Activated CD4-positive, alpha-beta T cell treated with anti-CD3 and anti-CD28 coated beads for 36 hours (primary cell): ENCODE measurements at regions not wholly inside any gene's neighbourhood (a gene's known extent, or its start where the extent isn't known, plus 50 kb on each side); places are given as distances from the start of the nearest gene placed in this dataset.

Source experiments
- ATAC-seq: fragments of 200-7000 bp; cut with Tn5 transposase; one replicate; pipeline ENCODE4 v1.10.0; 2021; ENCODE audit warnings: mild to moderate bottlenecking, moderate library complexity
- CTCF ChIA-PET: fragments of 350-600 bp; sonication (Branson Sonifier 250); formaldehyde crosslinking; loops from one replicate; lab custom pipeline; 2021; ENCODE audit warnings: antibody characterized with exemption; lab: Charles Lee
- POLR2A ChIA-PET: fragments of 350-600 bp; sonication (Branson Sonifier 250); formaldehyde crosslinking; loops from one replicate; lab custom pipeline; 2021; ENCODE audit warnings: antibody characterized with exemption, inconsistent platforms; lab: Charles Lee
- DNase-seq: peaks from one replicate; pipeline ENCODE4 v3.0.0-alpha.2; 2020
- H3K27ac Mint-ChIP-seq: one replicate; pipeline ENCODE4 v1.8.0; 2021; ENCODE audit warnings: mixed read lengths
- H3K27me3 Mint-ChIP-seq: one replicate; pipeline ENCODE4 v1.8.0; 2021; ENCODE audit warnings: mixed read lengths
- H3K36me3 Mint-ChIP-seq: one replicate; pipeline ENCODE4 v1.8.0; 2021; ENCODE audit warnings: low read depth, mixed read lengths
- H3K4me1 Mint-ChIP-seq: one replicate; pipeline ENCODE4 v1.8.0; 2021; ENCODE audit warnings: mixed read lengths
- H3K4me3 Mint-ChIP-seq: one replicate; pipeline ENCODE4 v1.8.0; 2021; ENCODE audit warnings: mild to moderate bottlenecking, moderate library complexity, mixed read lengths
- H3K9me3 Mint-ChIP-seq: one replicate; pipeline ENCODE4 v1.8.0; 2021; ENCODE audit warnings: low read depth, mixed read lengths
- intact Hi-C, 2 experiments: fragments of 100-400 bp; cut with DNase I in 1 of 2; cut with micrococcal nuclease in 1 of 2; formaldehyde crosslinking; loops; one replicate each; pipeline versions ENCODE4 v1.14.2 to v1.15.1; 2022 to 2024; cut with DNase I, micrococcal nuclease

DNA sequence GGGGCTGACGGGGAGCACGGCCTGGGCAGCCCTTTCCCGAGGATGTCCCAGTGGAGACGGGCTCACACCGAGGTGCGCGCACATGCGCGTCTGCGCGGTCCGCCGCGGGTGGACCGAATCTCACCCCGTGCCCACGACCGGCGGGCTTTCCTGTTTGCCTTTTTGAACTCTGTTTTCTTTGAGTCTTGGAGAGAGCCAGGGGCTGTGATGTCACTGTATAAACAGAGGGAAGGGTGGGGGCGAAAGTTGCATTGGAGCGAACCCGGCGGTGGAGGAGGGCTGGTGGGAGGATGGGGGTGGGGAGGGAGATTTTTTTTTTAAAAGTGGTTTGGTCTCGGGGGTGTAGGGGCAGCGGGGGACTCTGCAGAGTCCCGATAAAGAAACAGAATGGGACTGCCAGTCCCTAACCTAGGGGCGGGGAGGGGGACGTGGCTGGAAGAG is 141.2 kb upstream of the CTAGE1 start:
- intact Hi-C loops, result loop anchor here in 1 of 2 experiments (5.0 kb wide), 1 partner anchor 392 kb away; the partner anchor contains the start of gene GATA6
- H3K4me3 Mint-ChIP-seq, result no peak overlapping the region

DNA sequence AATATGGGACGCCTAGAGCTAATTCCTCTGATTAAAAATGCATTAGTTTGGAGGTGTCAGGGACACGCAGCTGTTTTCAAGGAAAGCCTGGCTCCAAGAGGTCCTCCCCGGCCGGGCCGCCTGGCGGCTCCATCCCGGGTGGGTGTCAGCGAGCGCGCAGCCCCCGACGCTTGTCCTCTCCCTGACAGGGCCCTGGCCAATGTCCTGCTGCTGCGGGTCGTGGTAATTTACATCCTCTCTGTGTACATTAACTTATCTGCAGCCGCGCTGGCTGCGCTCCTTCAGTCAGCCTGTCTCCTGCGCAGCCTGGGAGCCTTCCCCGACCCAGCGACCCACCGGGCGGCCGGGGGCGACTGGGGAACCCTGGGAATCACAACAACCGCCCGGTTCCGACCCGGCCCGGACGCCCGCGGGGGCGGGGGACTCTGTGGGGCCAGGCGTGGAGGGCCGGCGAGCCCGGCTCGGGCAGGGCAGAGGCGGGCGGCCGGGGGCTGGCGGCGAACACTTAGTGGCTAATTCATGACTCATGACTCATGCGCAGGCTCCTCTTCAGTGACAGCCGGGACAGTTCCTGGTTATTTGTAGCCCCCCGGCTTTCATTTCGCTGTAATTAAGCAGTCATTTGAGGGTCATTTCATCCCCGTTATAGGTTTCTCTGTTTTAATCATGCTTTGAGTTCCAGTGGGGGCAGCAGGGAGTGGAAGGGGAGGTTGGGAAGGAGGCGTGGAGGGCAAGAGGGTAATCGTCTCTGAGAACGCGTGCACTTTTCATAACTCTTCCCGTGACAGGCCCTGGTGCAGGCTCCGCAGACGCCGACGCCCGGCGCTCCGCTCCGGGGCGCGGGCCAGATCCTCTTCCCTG is 141.9 kb upstream of the CTAGE1 start:
- no peak overlapping the region for H3K4me3 Mint-ChIP-seq
- ATAC-seq (no peak), DNase-seq (peak; percentile 10)
- intact Hi-C loops, result loop anchor here (2.0 to 10.0 kb wide), 5 partner anchors 391 to 647 kb away; partner anchors contain the start of gene GATA6 (in 2 of the 2)
- no peaks in the 10 kb centered on the region for H3K9me3 Mint-ChIP-seq
- POLR2A ChIA-PET, result no interaction called here
- H3K4me1 Mint-ChIP-seq, result peaks cover 5% of the 10 kb centered on the region
- CTCF ChIA-PET, result no interaction called here
- H3K27me3 Mint-ChIP-seq, result peaks cover 38% of the 10 kb centered on the region
- H3K36me3 Mint-ChIP-seq, result no peaks in the 10 kb centered on the region
- no peak overlapping the region for H3K27ac Mint-ChIP-seq

More for the DNA sequence above, 141.2 kb upstream of the CTAGE1 start:
- DNase-seq (no peak), ATAC-seq (no peak)
- Mint-ChIP-seq H3K27ac (no peak overlapping the region), H3K27me3 (peaks cover 38% of the 10 kb centered on the region), H3K36me3 (no peaks in the 10 kb centered on the region), H3K9me3 (no peaks in the 10 kb centered on the region), H3K4me1 (peaks cover 5% of the 10 kb centered on the region)
- POLR2A ChIA-PET, result no interaction called here
- CTCF ChIA-PET, result no interaction called here

DNA sequence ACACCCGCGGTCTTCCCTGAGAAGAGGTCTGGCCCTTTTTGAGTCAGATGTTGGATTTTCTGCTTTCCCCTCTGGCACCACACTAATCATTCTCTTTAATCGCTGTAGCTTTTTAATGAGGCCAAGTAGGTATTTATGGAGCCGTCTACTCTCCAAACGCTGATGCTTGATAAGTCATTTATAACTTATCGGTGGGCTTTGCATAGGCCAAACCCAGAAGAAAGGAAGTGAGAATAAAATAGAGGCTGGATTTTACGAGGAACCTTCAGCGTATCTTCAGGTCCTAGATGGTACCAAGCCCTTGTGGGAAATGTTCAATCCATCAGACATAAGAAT is 142.5 kb upstream of the CTAGE1 start:
- Mint-ChIP-seq H3K36me3 (no peaks in the 10 kb centered on the region), H3K9me3 (no peaks in the 10 kb centered on the region), H3K27me3 (peaks cover 40% of the 10 kb centered on the region), H3K4me3 (no peak overlapping the region), H3K27ac (no peak overlapping the region), H3K4me1 (peaks cover 5% of the 10 kb centered on the region)
- ATAC-seq (no peak), DNase-seq (no peak)
- intact Hi-C loops, result loop anchor here in 1 of 2 experiments (2.0 to 10.0 kb wide), 4 partner anchors 391 to 648 kb away; partner anchors contain the start of gene GATA6
- ChIA-PET POLR2A (no interaction called here), CTCF (no interaction called here)

DNA sequence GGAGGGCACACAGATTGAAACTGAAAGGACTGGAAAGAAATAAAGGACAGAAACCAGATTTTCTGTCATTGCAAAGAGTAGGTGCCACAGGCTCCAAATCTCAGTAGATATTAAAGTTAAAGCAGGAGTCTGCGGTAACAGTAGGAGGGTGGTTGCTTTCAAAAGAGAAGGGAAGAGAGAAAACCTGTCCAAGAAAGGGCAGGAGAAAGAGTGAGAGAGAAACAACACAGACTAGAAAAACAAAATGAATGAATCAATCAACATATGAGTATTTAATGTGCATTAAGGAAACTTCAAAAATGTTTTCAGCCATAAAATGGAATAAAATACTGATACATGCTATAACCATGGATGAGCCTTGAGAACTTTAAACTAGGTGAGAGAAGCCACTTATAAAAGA is 143.1 kb upstream of the CTAGE1 start:
- ATAC-seq (no peak), DNase-seq (no peak)
- no peaks in the 10 kb centered on the region for H3K9me3 Mint-ChIP-seq
- ChIA-PET POLR2A (no interaction called here), CTCF (no interaction called here)
- H3K27ac Mint-ChIP-seq, result no peak overlapping the region
- H3K4me1 Mint-ChIP-seq, result peaks cover 5% of the 10 kb centered on the region
- H3K4me3 Mint-ChIP-seq, result no peak overlapping the region
- intact Hi-C loops, result loop anchor here in 1 of 2 experiments (2.0 to 10.0 kb wide), 4 partner anchors 392 to 648 kb away; partner anchors contain the start of gene GATA6
- H3K36me3 Mint-ChIP-seq, result no peaks in the 10 kb centered on the region
- peaks cover 43% of the 10 kb centered on the region for H3K27me3 Mint-ChIP-seq

DNA sequence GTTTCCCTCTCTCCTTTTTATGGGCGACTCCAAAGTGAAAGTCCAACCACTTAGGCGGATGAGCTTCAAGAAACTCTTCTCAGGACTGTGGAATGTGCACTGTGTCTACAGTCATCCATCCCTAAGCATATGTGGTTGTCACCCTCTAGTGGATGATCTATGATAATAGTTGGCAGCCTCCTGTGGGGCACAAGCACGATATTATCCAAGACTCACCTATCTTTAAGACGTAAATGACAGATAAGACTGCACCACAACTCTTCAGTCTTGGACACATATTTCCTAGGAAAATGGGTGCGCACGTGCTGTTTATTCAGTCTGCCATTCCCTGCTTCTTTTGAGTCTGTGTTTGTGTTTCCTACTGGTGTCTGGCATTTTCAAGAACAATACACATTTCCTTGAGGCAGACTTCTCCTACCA is 145.5 kb upstream of the CTAGE1 start:
- Mint-ChIP-seq H3K4me3 (no peak overlapping the region), H3K9me3 (no peaks in the 10 kb centered on the region), H3K4me1 (peaks cover 5% of the 10 kb centered on the region), H3K27me3 (peaks cover 29% of the 10 kb centered on the region), H3K27ac (no peak overlapping the region), H3K36me3 (no peaks in the 10 kb centered on the region)
- peak; percentile 55 for ATAC-seq
- CTCF ChIA-PET, result no interaction called here
- POLR2A ChIA-PET, result no interaction called here
- peak; percentile 9 for DNase-seq
- intact Hi-C loops, result loop anchor here in 1 of 2 experiments (1.0 to 10.0 kb wide), 4 partner anchors 448 to 666 kb away; no protein-coding TSS in a partner anchor

DNA sequence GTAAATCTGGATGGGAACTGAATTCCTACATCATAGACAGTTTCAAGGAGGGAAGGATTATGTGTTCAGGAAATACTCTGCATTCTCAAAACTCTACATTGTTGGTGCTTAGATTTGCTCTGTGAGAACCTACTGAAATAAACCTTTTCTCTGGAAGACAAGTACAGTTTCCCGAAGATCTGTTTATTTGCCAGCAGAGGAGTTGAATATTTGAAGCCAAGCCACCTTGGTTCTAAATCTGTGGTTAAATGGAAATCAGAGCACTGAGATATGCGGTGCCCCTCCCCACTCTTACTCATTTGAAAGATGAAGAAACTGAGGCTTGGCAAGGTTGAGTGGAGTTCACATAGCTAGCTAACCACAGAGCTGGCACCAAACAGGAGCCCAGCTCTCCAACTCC is 146.3 kb upstream of the CTAGE1 start:
- H3K36me3 Mint-ChIP-seq, result no peaks in the 10 kb centered on the region
- DNase-seq (no peak), ATAC-seq (no peak)
- H3K27ac Mint-ChIP-seq, result no peak overlapping the region
- intact Hi-C loops, result loop anchor here in 1 of 2 experiments (5.0 to 10.0 kb wide), 3 partner anchors 449 to 652 kb away; no protein-coding TSS in a partner anchor
- H3K9me3 Mint-ChIP-seq, result no peaks in the 10 kb centered on the region
- CTCF ChIA-PET, result no interaction called here
- peaks cover 5% of the 10 kb centered on the region for H3K4me1 Mint-ChIP-seq
- POLR2A ChIA-PET, result no interaction called here
- peaks cover 26% of the 10 kb centered on the region for H3K27me3 Mint-ChIP-seq
- no peak overlapping the region for H3K4me3 Mint-ChIP-seq

DNA sequence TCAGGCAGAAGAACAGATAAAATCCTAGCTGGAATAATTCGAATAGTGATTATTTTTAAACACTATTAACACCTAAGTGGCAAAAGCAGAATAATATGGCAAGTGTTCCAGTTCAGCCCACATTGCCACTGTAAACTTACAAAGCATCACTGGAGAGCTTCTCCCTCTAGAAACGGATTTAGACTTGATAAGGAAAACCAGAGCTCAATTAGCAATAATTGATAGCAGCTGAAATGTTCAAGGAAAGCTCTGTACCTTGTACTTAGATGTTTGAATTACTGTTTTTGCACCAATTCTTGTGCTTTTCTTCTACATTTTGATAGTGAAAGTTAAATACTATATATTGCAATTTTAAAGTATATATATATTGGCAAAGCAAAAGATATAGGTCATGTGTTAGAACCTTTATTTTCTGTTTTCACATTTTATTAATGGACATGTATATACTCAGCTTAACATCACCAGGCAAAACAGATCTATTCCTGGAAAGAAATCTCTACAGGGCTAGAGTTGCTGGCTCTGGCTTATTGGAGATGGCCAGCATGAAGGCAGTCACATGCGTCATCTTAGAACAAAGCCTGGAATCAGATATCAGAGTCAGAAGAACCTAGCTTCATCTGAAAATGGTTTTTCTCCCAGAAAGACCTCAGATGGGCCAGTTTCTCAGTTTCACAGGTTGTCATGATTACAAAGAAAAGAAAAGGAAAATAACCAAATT is 149.1 kb upstream of the CTAGE1 start:
- H3K36me3 Mint-ChIP-seq, result no peaks in the 10 kb centered on the region
- no peak overlapping the region for H3K4me3 Mint-ChIP-seq
- CTCF ChIA-PET, result interaction anchor here (0.7 kb wide), 1 partner anchor 80 kb away, joined by 3 read pairs; no protein-coding TSS in a partner anchor
- H3K27me3 Mint-ChIP-seq, result peaks cover 11% of the 10 kb centered on the region
- H3K27ac Mint-ChIP-seq, result no peak overlapping the region
- no peaks in the 10 kb centered on the region for H3K4me1 Mint-ChIP-seq
- H3K9me3 Mint-ChIP-seq, result peaks cover 4% of the 10 kb centered on the region
- intact Hi-C loops, result loop anchor here in 1 of 2 experiments (10.0 kb wide), 2 partner anchors 452 to 572 kb away; no protein-coding TSS in a partner anchor
- POLR2A ChIA-PET, result no interaction called here
- DNase-seq (no peak), ATAC-seq (no peak)

DNA sequence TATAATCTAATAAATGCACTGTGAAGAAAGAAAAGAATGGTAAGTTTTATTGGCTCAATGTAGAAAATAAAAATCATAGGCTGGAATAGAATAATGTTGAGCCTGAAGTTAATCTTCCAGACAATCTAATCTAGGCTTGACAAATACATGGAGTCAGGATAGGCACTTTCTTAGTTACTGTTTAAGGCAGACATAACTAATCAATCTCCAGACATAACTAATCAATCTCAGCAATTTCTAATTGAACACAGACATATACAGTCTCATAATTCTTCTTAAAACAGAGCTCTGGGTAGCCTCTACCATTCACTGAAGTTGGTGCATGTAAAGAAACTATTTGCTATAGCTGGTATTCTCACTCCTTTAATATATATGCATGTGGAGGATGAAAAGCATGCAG is 150.1 kb upstream of the CTAGE1 start:
- Mint-ChIP-seq H3K27ac (no peak overlapping the region), H3K9me3 (peaks cover 4% of the 10 kb centered on the region), H3K4me1 (no peaks in the 10 kb centered on the region), H3K4me3 (no peak overlapping the region), H3K36me3 (no peaks in the 10 kb centered on the region), H3K27me3 (peaks cover 7% of the 10 kb centered on the region)
- ATAC-seq, result no peak
- ChIA-PET CTCF (interaction anchor here (0.5 to 0.7 kb wide), 2 partner anchors 79 to 567 kb away, joined by 3 read pairs; no protein-coding TSS in a partner anchor), POLR2A (no interaction called here)
- no peak for DNase-seq
- intact Hi-C loops, result loop anchor here in 1 of 2 experiments (10.0 kb wide), 2 partner anchors 453 to 573 kb away; no protein-coding TSS in a partner anchor

DNA sequence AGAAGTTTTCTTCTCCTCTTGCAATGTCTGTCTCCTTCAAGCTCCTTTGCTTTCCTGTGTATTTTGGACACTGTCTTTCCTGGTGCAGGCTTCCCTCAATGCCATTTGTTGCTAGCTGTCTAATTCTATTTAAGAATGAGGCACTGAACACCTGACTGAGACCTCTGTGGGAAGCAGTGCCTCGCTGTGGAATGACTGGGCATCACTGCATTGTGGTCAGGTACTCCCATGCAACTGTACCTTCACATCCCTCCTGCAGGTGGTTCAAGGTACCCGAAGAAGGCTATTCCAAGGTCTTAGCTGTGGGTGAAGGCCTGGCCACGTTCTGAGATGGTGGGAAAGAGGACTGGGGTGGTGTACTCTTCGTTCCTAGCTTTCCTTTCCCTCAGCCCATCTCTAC is 152.8 kb upstream of the CTAGE1 start:
- DNase-seq (no peak), ATAC-seq (no peak)
- intact Hi-C loops, result no loop called here
- no peak overlapping the region for H3K27ac Mint-ChIP-seq
- no peaks in the 10 kb centered on the region for H3K36me3 Mint-ChIP-seq
- H3K9me3 Mint-ChIP-seq, result peaks cover 4% of the 10 kb centered on the region
- H3K4me3 Mint-ChIP-seq, result no peak overlapping the region
- H3K4me1 Mint-ChIP-seq, result no peaks in the 10 kb centered on the region
- ChIA-PET POLR2A (no interaction called here), CTCF (interaction anchor here (0.6 kb wide), 1 partner anchor 83 kb away, joined by 3 read pairs; no protein-coding TSS in a partner anchor)
- peaks cover 4% of the 10 kb centered on the region for H3K27me3 Mint-ChIP-seq

DNA sequence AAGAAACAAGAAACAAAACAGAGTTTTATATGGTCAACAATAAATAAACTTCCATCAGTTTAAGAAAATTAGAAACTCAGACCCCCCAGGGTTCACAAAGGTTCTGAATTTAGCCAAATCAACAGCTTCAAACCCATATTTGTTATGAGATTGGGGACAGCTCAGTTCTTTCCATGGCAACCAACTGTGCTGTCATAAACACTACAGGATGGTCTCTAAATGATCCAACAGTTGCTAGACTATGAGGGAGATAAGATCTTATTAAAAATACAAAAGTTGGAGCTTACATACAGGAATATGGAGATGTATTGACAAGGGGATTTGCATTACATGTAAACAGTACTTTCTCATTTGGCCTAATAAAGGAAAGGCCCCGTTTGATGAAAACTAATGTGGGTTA is 154.6 kb upstream of the CTAGE1 start:
- no peaks in the 10 kb centered on the region for H3K4me1 Mint-ChIP-seq
- POLR2A ChIA-PET, result no interaction called here

DNA sequence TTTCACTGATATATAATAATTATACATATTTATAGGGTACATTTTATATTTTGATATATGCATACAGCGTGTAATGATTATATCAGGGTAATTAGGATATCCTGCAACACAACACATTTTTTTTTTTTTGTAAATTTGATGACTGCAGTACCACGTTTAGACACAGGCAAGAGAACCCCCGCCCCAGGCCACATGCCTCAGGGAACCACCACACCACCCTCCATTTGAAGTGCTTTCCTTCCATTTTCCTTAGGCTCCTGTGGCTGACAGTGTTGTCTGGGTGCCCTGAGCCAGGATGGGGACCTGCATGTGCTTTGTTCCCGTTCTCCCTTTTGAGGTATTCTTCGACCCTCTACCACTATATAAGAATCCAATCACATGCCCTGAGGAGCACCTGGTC is 161.6 kb upstream of the CTAGE1 start:
- CTCF ChIA-PET, result no interaction called here
- POLR2A ChIA-PET, result no interaction called here
- H3K27ac Mint-ChIP-seq, result no peak overlapping the region
- ATAC-seq, result no peak
- no peak overlapping the region for H3K4me3 Mint-ChIP-seq
- no peaks in the 10 kb centered on the region for H3K27me3 Mint-ChIP-seq
- DNase-seq, result no peak
- H3K4me1 Mint-ChIP-seq, result no peaks in the 10 kb centered on the region
- intact Hi-C loops, result no loop called here
- peaks cover 5% of the 10 kb centered on the region for H3K9me3 Mint-ChIP-seq
- no peaks in the 10 kb centered on the region for H3K36me3 Mint-ChIP-seq

More for the DNA sequence above, 154.6 kb upstream of the CTAGE1 start:
- no peak for ATAC-seq
- peaks cover 4% of the 10 kb centered on the region for H3K9me3 Mint-ChIP-seq
- intact Hi-C loops, result no loop called here
- no peak overlapping the region for H3K4me3 Mint-ChIP-seq
- H3K27me3 Mint-ChIP-seq, result no peaks in the 10 kb centered on the region
- no peak overlapping the region for H3K27ac Mint-ChIP-seq
- CTCF ChIA-PET, result no interaction called here
- H3K36me3 Mint-ChIP-seq, result no peaks in the 10 kb centered on the region
- DNase-seq, result no peak
